ENCODE measurements at regions not wholly inside any gene's neighbourhood (a gene's known extent, or its start where the extent isn't known, plus 50 kb on each side); places are given as distances from the start of the nearest gene placed in this dataset.

GRCh38 chr4:100695039-100695654, 177.3 kb upstream of the EMCN start:
- TF ChIP-seq CTCF (IDR thresholded peaks at IDR 0.05), result no peak
- TF ChIP-seq POLR2A (IDR thresholded peaks at IDR 0.05), result no peak
- TF ChIP-seq POLR2AphosphoS5 (IDR thresholded peaks at IDR 0.05), result no peak

Data from prostate gland (tissue), 2 donors.